HUES64 (cell line): ENCODE measurements at regions not wholly inside any gene's neighbourhood (a gene's known extent, or its start where the extent isn't known, plus 50 kb on each side); places are given as distances from the start of the nearest gene placed in this dataset.

Source experiments
- H3K27ac ChIP-seq: 2 replicates; pipeline ENCODE4 v1.7.0; 2013; ENCODE audit warnings: low read depth, low read length, inconsistent platforms
- H3K27me3 ChIP-seq: 2 replicates; pipeline ENCODE4 v1.6.1; 2013; ENCODE audit warnings: mild to moderate bottlenecking, low read length; ENCODE audit not compliant: insufficient read depth
- H3K36me3 ChIP-seq: 2 replicates; pipeline ENCODE4 v1.6.1; 2013; ENCODE audit warnings: mild to moderate bottlenecking, low read length; ENCODE audit not compliant: insufficient read depth
- H3K4me1 ChIP-seq: 2 replicates; pipeline ENCODE4 v1.6.1; 2013; ENCODE audit warnings: mild to moderate bottlenecking, low read length, moderate library complexity; ENCODE audit not compliant: insufficient read depth
- H3K4me3 ChIP-seq: 2 replicates; pipeline ENCODE4 v1.5.1; 2013; ENCODE audit warnings: mild to moderate bottlenecking, low read length, moderate library complexity
- H3K9ac ChIP-seq: 2 replicates; pipeline ENCODE4 v1.6.1; 2013; ENCODE audit warnings: mild to moderate bottlenecking, low read depth, low read length
- H3K9me3 ChIP-seq: 2 replicates; pipeline ENCODE4 v1.6.1; 2013; ENCODE audit warnings: low read depth, low read length; ENCODE audit not compliant: insufficient read depth
- WGBS: fragments of 150-250, 120-280 bp; methylation state at CpG from one replicate; pipeline ENCODE4 v1.1.7; 2013; ENCODE audit warnings: missing lambda C conversion rate; 5-methylcytosine and 5-hydroxymethylcytosine counted together

GRCh38 chr13:65555962-65556361 is 1674.2 kb downstream of the PCDH9 start:
- 0 out of 2 replicates have a peak, but pooled peaks cover 1% of the 10 kb centered on the region for H3K9me3 ChIP-seq
- H3K4me1 ChIP-seq, result no peaks in the 10 kb centered on the region
- H3K9ac ChIP-seq, result no peak overlapping the region
- H3K36me3 ChIP-seq, result no peaks in the 10 kb centered on the region
- WGBS, result 100% methylated on average over 1 of the region's 2 CpGs
- no peak overlapping the region for H3K4me3 ChIP-seq
- no peaks in the 10 kb centered on the region for H3K27me3 ChIP-seq
- no peak overlapping the region for H3K27ac ChIP-seq

- Histone ChIP-seq H3K27me3 (no peaks in the 10 kb centered on the region), H3K9me3 (0 out of 2 replicates have a peak, but pooled peaks cover 5% of the 10 kb centered on the region), H3K27ac (no peak overlapping the region), H3K4me3 (no peak overlapping the region), H3K36me3 (no peaks in the 10 kb centered on the region), H3K4me1 (no peaks in the 10 kb centered on the region), H3K9ac (no peak overlapping the region)
- WGBS, result 91% methylated on average over 5 of the region's 5 CpGs
Observed at GRCh38 chr13:65553096-65553727, 1676.9 kb downstream of the PCDH9 start.

- Histone ChIP-seq H3K27me3 (no peaks in the 10 kb centered on the region), H3K4me1 (no peaks in the 10 kb centered on the region), H3K4me3 (no peak overlapping the region), H3K9me3 (0 out of 2 replicates have a peak, but pooled peaks cover 5% of the 10 kb centered on the region), H3K27ac (no peak overlapping the region), H3K9ac (no peak overlapping the region), H3K36me3 (no peaks in the 10 kb centered on the region)
Observed at GRCh38 chr13:65551208-65551607, 1678.9 kb downstream of the PCDH9 start.

GRCh38 chr13:65540175-65540574 is 1690.0 kb downstream of the PCDH9 start:
- H3K4me3 ChIP-seq, result no peak overlapping the region
- H3K9ac ChIP-seq, result no peak overlapping the region
- H3K27me3 ChIP-seq, result no peaks in the 10 kb centered on the region
- H3K36me3 ChIP-seq, result no peaks in the 10 kb centered on the region
- no peak overlapping the region for H3K27ac ChIP-seq
- no peaks in the 10 kb centered on the region for H3K4me1 ChIP-seq
- H3K9me3 ChIP-seq, result no peaks in the 10 kb centered on the region
- 96% methylated on average over 2 of the region's 3 CpGs for WGBS

- no peak overlapping the region for H3K4me3 ChIP-seq
- WGBS, result 100% methylated on average over 1 of the region's 1 CpG
- no peaks in the 10 kb centered on the region for H3K27me3 ChIP-seq
- H3K36me3 ChIP-seq, result no peaks in the 10 kb centered on the region
- no peak overlapping the region for H3K9ac ChIP-seq
- H3K9me3 ChIP-seq, result no peaks in the 10 kb centered on the region
- no peak overlapping the region for H3K27ac ChIP-seq
- H3K4me1 ChIP-seq, result no peaks in the 10 kb centered on the region
Observed at GRCh38 chr13:65535370-65535769, 1694.8 kb downstream of the PCDH9 start.

- H3K4me1 ChIP-seq, result no peaks in the 10 kb centered on the region
- WGBS, result 84% methylated on average over 4 of the region's 4 CpGs
- H3K36me3 ChIP-seq, result no peaks in the 10 kb centered on the region
- H3K4me3 ChIP-seq, result no peak overlapping the region
- no peak overlapping the region for H3K27ac ChIP-seq
- no peaks in the 10 kb centered on the region for H3K9me3 ChIP-seq
- H3K27me3 ChIP-seq, result no peaks in the 10 kb centered on the region
- H3K9ac ChIP-seq, result no peak overlapping the region
Observed at GRCh38 chr13:65532231-65532630, 1697.9 kb downstream of the PCDH9 start.

GRCh38 chr13:65530688-65531087 is 1699.4 kb downstream of the PCDH9 start:
- WGBS, result 100% methylated on average over 1 of the region's 2 CpGs
- Histone ChIP-seq H3K9ac (no peak overlapping the region), H3K9me3 (no peaks in the 10 kb centered on the region), H3K4me3 (no peak overlapping the region), H3K36me3 (no peaks in the 10 kb centered on the region), H3K27me3 (no peaks in the 10 kb centered on the region), H3K27ac (no peak overlapping the region), H3K4me1 (no peaks in the 10 kb centered on the region)

GRCh38 chr13:65529541-65529940 is 1700.6 kb downstream of the PCDH9 start:
- no peak overlapping the region for H3K27ac ChIP-seq
- H3K4me3 ChIP-seq, result no peak overlapping the region
- no peaks in the 10 kb centered on the region for H3K36me3 ChIP-seq
- H3K4me1 ChIP-seq, result no peaks in the 10 kb centered on the region
- 95% methylated on average over 4 of the region's 4 CpGs for WGBS
- H3K9ac ChIP-seq, result no peak overlapping the region
- no peaks in the 10 kb centered on the region for H3K27me3 ChIP-seq
- no peaks in the 10 kb centered on the region for H3K9me3 ChIP-seq

- no peaks in the 10 kb centered on the region for H3K36me3 ChIP-seq
- no peak overlapping the region for H3K9ac ChIP-seq
- H3K4me3 ChIP-seq, result no peak overlapping the region
- H3K4me1 ChIP-seq, result no peaks in the 10 kb centered on the region
- H3K9me3 ChIP-seq, result no peaks in the 10 kb centered on the region
- no peaks in the 10 kb centered on the region for H3K27me3 ChIP-seq
- no peak overlapping the region for H3K27ac ChIP-seq
Observed at GRCh38 chr13:65508745-65509144, 1721.4 kb downstream of the PCDH9 start.

GRCh38 chr13:65508338-65508737 is 1721.8 kb downstream of the PCDH9 start:
- Histone ChIP-seq H3K9me3 (no peaks in the 10 kb centered on the region), H3K4me1 (no peaks in the 10 kb centered on the region), H3K9ac (no peak overlapping the region), H3K36me3 (no peaks in the 10 kb centered on the region), H3K27me3 (no peaks in the 10 kb centered on the region), H3K27ac (no peak overlapping the region), H3K4me3 (no peak overlapping the region)

- 82% methylated on average over 1 of the region's 1 CpG for WGBS
- no peak overlapping the region for H3K27ac ChIP-seq
- no peaks in the 10 kb centered on the region for H3K4me1 ChIP-seq
- no peaks in the 10 kb centered on the region for H3K9me3 ChIP-seq
- H3K4me3 ChIP-seq, result no peak overlapping the region
- H3K9ac ChIP-seq, result no peak overlapping the region
- H3K36me3 ChIP-seq, result no peaks in the 10 kb centered on the region
- no peaks in the 10 kb centered on the region for H3K27me3 ChIP-seq
Observed at GRCh38 chr13:65505941-65506340, 1724.2 kb downstream of the PCDH9 start.

GRCh38 chr13:65504213-65504612 is 1725.9 kb downstream of the PCDH9 start:
- no peak overlapping the region for H3K9ac ChIP-seq
- no peaks in the 10 kb centered on the region for H3K27me3 ChIP-seq
- H3K9me3 ChIP-seq, result no peaks in the 10 kb centered on the region
- no CpG with 5 or more reads among the region's 1 CpG for WGBS
- no peaks in the 10 kb centered on the region for H3K36me3 ChIP-seq
- no peak overlapping the region for H3K27ac ChIP-seq
- H3K4me1 ChIP-seq, result no peaks in the 10 kb centered on the region
- no peak overlapping the region for H3K4me3 ChIP-seq
